SK-N-MC (cell line): ENCODE measurements at regions not wholly inside any gene's neighbourhood (a gene's known extent, or its start where the extent isn't known, plus 50 kb on each side); places are given as distances from the start of the nearest gene placed in this dataset.

Experiments
- DNase-seq: peaks from one replicate; pipeline ENCODE4 v3.0.0-alpha.2; 2011; ENCODE audit warnings: low read depth, low spot score
- H3K27ac ChIP-seq: fragments of 200-600 bp; sonication (generic); 2 replicates; pipeline ENCODE4 v1.5.1; 2016; ENCODE audit warnings: mixed run types
- H3K36me3 ChIP-seq: fragments of 200-600 bp; sonication (generic); 2 replicates; pipeline ENCODE4 v1.6.1; 2017; ENCODE audit warnings: antibody characterized with exemption, low read length, mixed read lengths; ENCODE audit not compliant: insufficient read depth
- H3K4me3 ChIP-seq: fragments of 200-600 bp; sonication (generic); 2 replicates; pipeline ENCODE4 v1.5.1; 2016
- H3K9ac ChIP-seq: fragments of 200-600 bp; sonication (generic); 2 replicates; pipeline ENCODE4 v1.8.0; 2017; ENCODE audit warnings: mixed run types, mixed read lengths; ENCODE audit not compliant: insufficient read length
- H3K9me3 ChIP-seq: fragments of 200-600 bp; sonication (generic); 2 replicates; pipeline ENCODE4 v1.6.1; 2017; ENCODE audit warnings: low read depth, mild to moderate bottlenecking, antibody characterized with exemption, low read length, moderate library complexity, mixed read lengths
- EZH2 ChIP-seq: fragments of 200-600 bp; sonication (generic); IDR thresholded peaks from one replicate; pipeline ENCODE4 v1.6.1; 2017; ENCODE audit warnings: antibody characterized with exemption
- FOXP2 ChIP-seq: optimal IDR thresholded peaks from 2 replicates; pipeline ENCODE3; 2011; ENCODE audit warnings: mild to moderate bottlenecking, moderate library complexity; ENCODE audit not compliant: insufficient read depth; ENCODE audit errors: extremely low read length, control extremely low read depth
- POLR2AphosphoS5 ChIP-seq: IDR thresholded peaks from 2 replicates; pipeline ENCODE4 v1.6.1; 2012; ENCODE audit warnings: mild to moderate bottlenecking, low read depth, low read length, borderline replicate concordance

DNA sequence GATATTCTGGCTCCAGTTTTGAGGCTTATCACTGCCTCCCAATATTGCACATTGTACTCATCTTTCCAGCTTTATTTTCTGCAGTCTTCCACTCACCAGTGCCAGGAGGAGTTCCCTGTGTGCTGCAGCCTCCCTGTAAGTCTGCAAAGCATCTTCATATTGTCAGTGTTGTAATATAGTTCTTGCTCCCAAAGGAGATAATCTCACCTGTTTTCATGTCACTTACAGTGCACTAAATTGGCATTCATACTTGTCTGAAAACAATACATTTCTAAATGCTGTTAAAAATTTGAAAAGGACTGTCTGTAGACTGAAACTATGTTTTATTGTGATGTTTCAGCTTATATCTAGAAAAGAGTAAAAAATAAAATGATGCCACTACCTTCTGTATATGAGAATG is 146.8 kb upstream of the TMTC1 start:
- Histone ChIP-seq H3K27ac (no peak overlapping the region), H3K9ac (no peak overlapping the region), H3K36me3 (no peaks in the 10 kb centered on the region), H3K9me3 (no peaks in the 10 kb centered on the region), H3K4me3 (no peak overlapping the region)
- TF ChIP-seq POLR2AphosphoS5, result no peak
- TF ChIP-seq EZH2, result no peak
- TF ChIP-seq FOXP2, result no peak
- no peak for DNase-seq

DNA sequence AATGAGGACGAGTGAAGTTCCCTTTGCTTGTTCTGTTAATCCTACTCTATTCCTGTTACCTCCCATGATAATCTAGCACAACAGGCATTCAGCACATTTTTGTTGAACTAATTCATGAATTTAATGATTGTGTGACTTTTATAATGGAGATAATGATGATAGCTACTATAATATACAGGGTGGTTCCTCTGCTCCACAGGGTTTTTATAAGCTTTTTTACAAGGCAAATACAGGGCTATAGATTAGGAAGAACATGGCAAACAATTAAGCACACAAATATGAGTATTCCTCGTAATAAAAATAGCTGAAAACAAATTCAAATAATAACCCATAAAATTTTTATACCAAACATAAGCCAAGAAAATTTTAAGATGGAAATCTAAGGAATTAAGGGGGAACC is 145.6 kb upstream of the TMTC1 start:
- H3K4me3 ChIP-seq, result no peak overlapping the region
- no peak overlapping the region for H3K27ac ChIP-seq
- no peak for TF ChIP-seq POLR2AphosphoS5
- no peak for TF ChIP-seq EZH2
- no peaks in the 10 kb centered on the region for H3K9me3 ChIP-seq
- H3K36me3 ChIP-seq, result no peaks in the 10 kb centered on the region
- no peak overlapping the region for H3K9ac ChIP-seq
- DNase-seq, result no peak

DNA sequence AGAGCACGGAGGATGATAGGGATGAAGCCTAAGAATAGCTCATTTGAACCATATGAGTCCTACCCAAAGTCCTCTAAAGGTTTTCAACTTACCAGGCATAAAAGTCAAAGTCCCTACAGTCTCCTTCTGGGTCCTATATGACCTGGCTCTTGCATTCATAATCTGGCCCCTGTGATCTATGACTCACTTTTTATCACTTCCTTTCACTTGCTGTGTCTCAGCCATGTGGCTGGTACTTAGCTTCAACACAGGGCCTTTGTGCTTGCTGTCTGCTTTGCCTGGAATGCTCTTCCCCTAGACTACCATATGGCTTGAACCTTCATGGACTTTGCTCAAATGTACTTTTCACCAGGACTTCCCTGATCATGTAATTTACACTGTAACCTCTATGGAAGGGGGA is 137.6 kb upstream of the TMTC1 start:
- TF ChIP-seq FOXP2 (no peak), POLR2AphosphoS5 (no peak), EZH2 (no peak)
- Histone ChIP-seq H3K9me3 (no peaks in the 10 kb centered on the region), H3K9ac (no peak overlapping the region), H3K36me3 (no peaks in the 10 kb centered on the region), H3K27ac (no peak overlapping the region), H3K4me3 (no peak overlapping the region)
- DNase-seq, result no peak

DNA sequence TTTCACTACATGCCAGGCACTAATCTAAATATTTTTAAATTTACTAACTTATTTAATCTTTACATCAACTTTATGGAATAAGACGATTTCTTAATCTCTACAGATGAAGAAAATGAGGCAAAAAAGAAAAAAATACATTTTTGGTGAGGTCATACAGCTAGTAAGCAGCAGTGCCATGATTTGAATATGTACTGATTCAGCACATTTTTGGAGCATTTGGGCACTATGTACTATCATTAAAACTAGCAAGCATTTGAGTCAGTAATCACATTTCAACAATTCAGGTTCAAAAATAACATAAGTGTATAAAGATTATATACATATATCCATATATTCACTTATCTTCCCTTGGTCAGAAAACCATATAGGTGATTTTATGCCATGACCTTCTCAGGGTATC is 124.4 kb upstream of the TMTC1 start:
- no peak overlapping the region for H3K4me3 ChIP-seq
- H3K9ac ChIP-seq, result no peak overlapping the region
- no peak for DNase-seq
- no peaks in the 10 kb centered on the region for H3K36me3 ChIP-seq
- H3K27ac ChIP-seq, result no peak overlapping the region
- no peaks in the 10 kb centered on the region for H3K9me3 ChIP-seq
- no peak for TF ChIP-seq POLR2AphosphoS5
- no peak for TF ChIP-seq EZH2
- no peak for TF ChIP-seq FOXP2

DNA sequence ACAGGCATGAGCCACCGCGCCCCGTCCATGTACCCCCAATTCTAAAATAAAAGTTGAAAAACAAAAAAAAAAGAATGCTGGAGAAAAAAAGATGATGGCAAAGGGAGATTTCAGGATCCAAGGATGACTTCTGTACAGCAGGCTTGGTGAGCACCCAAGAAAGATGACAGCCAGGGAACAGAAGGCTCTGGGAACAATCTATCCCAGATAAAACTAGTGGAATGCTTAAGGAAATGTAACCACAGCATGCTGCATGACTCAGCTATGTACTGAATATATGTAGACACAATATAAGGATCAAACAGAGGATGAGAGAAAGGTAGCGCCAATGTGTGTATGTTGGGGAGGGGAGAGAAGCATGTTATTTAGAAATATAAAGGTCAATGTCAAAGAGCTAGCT is 123.7 kb upstream of the TMTC1 start:
- Histone ChIP-seq H3K27ac (no peak overlapping the region), H3K9me3 (no peaks in the 10 kb centered on the region), H3K4me3 (no peak overlapping the region), H3K9ac (no peak overlapping the region), H3K36me3 (no peaks in the 10 kb centered on the region)
- DNase-seq, result no peak
- TF ChIP-seq EZH2 (no peak), FOXP2 (no peak), POLR2AphosphoS5 (no peak)

DNA sequence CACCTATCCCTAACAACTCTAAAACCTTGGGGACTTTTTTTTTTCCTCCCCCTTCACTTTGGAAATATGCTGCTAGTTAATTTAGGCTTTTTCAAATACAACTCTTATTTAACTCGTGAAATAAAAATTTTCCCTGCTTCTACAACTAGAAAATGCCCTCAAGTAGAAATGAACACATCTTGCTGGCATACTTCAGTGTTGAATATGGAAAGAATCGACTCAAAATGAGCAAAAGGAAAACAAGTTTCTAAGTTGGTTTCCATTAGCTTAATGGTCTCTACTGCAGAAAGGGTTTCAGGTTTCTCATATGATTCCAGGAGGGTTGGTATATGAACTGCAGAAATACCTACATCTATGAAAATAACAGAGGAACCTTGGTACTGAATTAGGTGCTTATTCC is 118.3 kb upstream of the TMTC1 start:
- Histone ChIP-seq H3K9ac (no peak overlapping the region), H3K36me3 (no peaks in the 10 kb centered on the region), H3K27ac (no peak overlapping the region), H3K4me3 (no peak overlapping the region), H3K9me3 (no peaks in the 10 kb centered on the region)
- TF ChIP-seq EZH2, result no peak
- TF ChIP-seq POLR2AphosphoS5, result no peak
- TF ChIP-seq FOXP2, result no peak
- no peak for DNase-seq

DNA sequence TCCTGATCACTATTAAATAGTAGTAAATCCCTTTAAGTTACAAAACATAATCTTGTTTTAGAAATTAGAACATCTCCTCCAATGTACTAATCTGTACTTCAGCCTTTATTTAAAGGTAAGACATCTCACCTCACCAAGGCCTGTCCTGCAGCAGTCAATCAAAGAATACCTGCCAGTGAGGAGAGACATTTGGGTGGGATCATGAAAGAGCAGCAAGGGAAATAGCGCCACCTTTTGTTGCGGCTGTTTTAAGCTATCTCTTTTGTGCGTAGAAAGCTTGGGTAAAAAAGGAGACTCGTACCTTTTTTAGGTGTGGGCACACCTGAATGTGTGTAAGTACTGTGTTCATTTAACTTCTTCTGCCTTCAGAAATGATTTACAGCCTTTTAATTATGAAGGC is 117.8 kb upstream of the TMTC1 start:
- Histone ChIP-seq H3K27ac (no peak overlapping the region), H3K9ac (no peak overlapping the region), H3K9me3 (no peaks in the 10 kb centered on the region), H3K4me3 (no peak overlapping the region), H3K36me3 (no peaks in the 10 kb centered on the region)
- no peak for DNase-seq
- TF ChIP-seq POLR2AphosphoS5 (no peak), FOXP2 (no peak), EZH2 (no peak)

DNA sequence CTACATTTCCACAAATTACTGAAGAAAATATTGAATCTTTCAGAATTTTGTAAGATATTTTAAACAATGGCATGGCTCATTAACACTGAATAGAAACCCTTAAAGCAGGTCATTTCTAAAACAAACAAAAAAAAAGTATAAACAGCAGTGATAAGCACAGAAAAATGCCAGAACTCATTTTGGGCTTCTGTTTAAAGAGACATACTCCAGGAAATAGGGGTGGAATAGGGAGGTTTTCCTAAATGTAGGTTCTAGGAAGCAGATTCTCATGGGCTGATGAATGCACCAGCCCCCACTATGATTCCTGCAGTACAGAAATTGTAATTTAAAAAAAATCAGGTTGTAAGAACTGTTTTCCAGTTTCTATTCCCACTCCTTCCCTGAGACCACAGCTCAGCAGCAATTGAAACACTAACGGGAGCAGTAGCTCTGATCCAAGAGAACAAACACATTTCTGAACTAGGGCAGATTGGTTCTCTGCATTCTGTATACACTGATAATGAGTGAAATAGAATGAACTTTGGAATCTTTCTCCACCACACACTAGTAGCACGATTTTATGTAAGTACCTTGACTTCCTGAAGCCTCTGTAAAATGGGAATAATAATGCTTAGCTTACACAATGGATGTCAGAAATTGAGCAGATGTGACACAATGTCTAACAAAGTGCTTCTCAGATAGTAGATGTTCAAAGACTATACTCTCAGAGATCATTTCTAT is 115.6 kb upstream of the TMTC1 start:
- TF ChIP-seq POLR2AphosphoS5, result no peak
- no peak for TF ChIP-seq EZH2
- TF ChIP-seq FOXP2, result no peak
- Histone ChIP-seq H3K9ac (no peak overlapping the region), H3K4me3 (no peak overlapping the region), H3K9me3 (no peaks in the 10 kb centered on the region), H3K27ac (no peak overlapping the region), H3K36me3 (no peaks in the 10 kb centered on the region)
- DNase-seq, result no peak

DNA sequence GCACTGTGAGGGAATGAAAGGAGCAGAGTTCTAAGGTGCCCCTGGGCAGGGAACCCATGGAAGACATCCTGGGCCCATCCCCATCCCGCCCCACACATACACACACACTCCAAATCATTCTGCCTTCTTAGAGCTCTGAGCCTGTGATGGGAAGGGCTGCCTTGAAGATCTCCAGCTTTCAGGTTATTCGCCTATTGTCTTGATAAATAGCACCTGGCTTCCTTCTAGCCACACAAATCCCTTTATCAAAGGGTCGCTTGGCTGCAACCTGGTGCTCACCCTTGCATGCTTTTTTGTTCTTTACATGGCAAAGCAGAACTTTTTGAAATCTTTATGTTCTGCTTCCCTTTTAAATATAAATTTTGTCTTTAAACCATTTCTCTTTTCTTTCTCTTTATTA is 112.2 kb upstream of the TMTC1 start:
- DNase-seq, result no peak
- H3K4me3 ChIP-seq, result no peak overlapping the region
- no peaks in the 10 kb centered on the region for H3K9me3 ChIP-seq
- no peak overlapping the region for H3K27ac ChIP-seq
- no peak for TF ChIP-seq POLR2AphosphoS5
- TF ChIP-seq FOXP2, result no peak
- TF ChIP-seq EZH2, result no peak
- H3K36me3 ChIP-seq, result no peaks in the 10 kb centered on the region
- H3K9ac ChIP-seq, result no peak overlapping the region
